AG08396 (cell line): ENCODE measurements at regions not wholly inside any gene's neighbourhood (a gene's known extent, or its start where the extent isn't known, plus 50 kb on each side); places are given as distances from the start of the nearest gene placed in this dataset.

ENCODE experiments used
- DNase-seq: peaks from one replicate; pipeline ENCODE4 v3.0.0; 2012; ENCODE audit warnings: low spot score, mixed read lengths

DNA sequence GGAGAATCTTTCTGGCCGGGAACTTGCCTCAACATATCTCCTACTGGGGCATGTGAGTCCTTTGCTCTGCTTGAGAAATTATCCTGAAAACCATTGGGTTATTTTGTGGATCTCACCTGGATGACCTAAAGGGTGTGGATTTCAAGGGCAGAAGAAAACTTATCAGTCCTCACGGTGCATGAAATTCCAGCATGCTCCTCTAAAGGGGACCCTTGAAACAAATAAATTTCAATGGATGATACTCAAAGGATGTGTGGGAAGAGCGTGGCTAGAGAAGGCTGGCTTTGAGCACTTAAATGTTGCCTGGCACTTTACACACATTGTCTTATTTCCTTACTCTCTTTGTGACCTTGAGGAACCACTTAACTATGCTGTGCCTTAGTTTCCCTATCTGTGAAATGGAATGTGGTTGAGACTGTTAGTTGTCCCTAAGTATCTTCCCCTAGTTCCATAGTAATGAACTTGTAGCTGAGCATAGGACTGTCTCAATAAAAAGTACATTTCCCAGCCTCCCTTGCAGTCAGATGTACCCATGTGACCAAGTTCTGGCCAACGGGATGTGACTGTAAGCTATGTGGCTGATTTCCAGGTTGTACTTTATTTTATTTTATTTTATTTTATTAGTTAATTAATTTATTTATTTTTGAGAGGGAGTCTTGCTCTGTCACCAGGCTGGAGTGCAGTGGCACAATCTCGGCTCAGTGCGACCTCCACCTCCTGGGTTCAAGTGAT lies 81.9 kb upstream of the PTPN1 start:
- no peak for DNase-seq

DNA sequence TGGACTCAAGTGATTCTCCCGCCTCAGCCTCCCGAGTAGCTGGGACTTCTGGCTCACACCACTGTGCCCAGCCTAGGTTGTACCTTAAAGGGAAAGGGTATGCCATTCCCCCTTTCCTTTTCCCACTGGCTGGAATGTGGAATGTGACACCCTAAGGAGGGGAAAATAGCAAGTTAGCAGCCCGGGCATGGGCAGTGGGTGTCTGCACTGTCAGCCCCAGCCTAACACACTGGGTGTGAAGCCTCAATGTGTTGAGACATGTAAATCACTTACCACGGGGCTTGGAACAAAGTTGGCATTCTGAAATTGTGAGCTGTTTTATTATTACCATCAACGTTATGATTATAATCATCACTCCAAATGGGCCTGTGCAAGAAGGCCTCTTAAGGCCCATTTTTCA lies 80.8 kb upstream of the PTPN1 start:
- DNase-seq, result no peak

DNA sequence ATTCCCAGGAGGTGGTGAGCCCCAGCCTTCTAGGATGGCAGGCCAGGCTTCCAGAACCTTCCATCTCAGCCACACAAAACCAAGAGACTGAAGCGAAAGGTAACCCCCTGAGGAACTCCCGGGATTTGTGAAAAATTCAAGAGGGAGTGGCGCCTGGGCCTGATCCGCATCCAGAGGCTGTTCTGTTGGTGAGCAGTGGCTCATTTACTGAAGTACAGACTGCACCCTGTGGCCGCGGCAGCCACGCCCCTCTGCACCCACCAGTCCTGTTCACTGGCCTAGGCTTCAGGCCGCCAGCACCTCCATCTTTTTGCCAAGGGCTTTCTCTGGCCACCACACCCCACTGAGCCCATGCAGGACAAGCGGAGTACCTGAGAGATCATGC lies 79.1 kb upstream of the PTPN1 start:
- DNase-seq, result no peak

DNA sequence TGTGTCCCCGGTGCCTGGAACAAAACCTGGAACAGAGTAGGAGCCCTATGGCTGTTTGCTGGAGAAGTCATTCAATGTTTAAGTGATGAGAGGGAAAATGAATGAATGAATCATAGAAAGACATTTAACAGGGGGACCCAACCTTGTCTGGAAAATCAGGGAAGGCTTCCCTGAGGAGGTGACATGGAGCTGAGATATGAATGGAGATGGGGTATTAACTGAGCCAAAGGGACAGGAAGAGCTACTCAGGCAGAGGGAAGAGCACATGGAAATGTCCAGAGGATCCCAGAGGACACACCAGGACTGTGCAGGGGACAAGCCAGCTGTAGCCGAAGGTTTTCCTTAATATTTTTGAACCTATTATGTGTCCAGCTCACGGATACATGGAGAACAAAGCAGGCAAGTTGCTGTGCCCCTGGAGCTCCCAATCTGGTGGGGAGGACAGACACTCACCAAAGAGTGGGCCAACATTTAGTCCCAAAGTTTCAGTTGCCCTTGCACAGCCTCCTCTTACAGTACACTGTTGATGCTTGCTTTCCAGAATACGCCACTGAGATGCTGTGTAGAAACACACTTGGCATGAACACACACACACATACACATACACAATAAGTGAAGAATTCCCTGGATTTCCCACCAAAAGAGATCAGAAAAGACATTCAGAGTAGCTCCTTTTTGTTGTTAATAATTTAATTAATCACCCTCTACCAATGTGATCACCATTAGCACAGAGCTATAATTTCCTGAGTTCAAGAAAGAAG lies 77.0 kb upstream of the PTPN1 start:
- no peak for DNase-seq

DNA sequence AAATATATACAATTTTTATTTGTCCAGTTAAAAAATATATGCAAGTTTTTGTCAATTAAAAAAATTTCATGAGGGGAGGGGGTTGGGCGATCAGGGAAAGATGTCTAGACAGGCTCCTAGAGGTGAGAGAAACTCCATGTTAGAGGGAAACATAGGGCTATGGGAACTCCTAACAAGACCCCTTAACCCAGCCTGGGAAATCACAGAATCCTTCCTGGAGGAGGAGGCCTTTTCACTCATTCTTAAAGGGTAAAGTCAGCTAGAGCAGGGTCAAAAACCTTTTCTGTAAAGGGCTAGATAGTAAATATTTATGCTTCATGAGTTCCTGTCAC lies 75.9 kb upstream of the PTPN1 start:
- no peak for DNase-seq

DNA sequence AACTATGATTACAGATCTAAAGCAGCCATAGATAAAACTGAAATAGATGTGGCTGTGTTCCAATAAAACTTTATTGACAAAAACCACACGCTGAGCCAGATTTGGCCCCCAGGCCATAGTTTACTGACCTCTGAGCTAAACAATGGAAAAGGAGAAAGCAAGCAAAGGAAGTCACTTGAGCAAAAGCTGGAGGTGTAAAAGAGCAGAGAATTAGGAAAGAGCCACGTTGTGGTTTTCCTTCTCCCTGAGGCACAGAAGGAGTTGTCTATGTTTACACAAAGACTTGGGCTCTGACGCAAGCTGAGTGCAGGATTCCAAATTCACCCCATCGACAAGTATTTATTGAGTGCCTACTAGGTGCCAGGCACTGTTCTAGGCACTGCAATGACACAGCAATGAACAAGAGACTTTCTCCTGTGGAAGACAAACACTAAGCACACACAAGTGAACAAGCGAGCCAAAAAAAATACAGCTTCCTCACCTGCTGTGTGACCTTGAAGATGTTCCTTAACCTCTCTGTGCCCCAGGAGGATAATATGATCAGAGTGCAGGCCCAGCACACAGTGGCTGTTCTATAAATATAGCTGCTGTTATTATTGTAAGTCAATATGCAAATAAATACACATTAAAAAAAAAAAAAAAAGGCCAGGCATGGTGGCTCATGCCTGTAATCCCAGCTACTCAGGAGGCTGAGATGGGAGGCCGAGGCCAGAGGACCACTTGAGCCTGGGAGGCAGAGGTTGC lies 75.4 kb upstream of the PTPN1 start:
- peak; percentile 16 for DNase-seq

DNA sequence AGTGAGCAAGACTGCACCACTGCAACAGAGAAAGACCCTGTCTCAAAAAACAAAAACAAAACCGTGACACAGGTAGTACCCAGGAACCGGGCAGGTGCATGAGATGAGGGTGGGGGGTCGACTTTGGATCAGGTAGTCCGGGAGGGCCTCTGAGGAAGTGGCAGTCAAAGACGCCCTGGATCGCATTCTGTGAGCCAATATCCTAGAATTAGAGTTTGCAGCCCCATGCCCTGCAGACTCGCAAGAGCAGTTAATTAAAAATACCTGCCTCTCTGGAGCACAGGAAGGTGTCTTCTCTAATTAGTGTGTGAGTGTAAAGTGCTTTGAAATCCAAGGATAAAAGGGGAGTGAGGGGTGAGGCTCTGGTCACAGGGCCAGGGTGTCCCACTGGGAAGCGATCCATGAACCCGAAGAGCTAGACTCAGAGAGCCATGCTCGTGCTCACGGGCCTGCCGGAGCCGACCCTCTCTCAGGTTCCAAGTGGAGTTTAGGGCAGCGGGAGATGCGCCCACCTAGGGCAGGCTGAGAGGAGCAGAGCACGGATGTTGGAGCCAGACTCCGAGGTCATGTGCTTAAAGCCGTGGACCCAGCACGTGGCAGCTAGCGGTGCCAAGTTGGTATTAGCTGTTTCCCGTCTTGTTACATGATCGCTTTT lies 74.7 kb upstream of the PTPN1 start:
- no peak for DNase-seq

DNA sequence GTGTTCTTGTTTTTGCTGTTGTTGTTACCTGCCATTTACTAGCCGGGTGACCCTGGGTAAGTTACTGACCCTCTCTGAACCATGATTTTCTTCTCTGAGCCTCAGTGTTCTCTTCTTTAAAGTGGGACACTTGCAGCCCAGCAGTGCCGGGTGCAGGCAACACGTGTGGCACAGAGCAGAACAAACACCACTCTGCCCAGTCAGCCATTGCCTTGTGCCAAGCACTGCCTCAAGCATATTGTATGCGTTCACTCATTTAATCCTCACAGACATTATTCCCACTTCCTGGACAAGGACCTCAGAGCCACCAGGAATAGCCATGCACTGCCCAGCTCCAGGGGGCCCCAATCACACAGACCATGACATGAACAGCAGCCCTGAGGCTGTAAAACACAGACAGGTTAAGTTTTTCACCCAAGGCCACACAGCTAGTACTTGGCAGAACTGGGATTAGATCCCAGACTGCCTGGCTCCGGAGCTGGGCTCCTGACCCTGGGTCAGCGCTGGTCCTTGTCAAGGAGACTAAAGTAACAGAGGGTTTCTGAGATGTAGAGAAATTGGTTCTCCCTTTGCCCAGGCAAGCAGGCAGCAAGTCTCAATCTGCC lies 74.0 kb upstream of the PTPN1 start:
- DNase-seq, result no peak

DNA sequence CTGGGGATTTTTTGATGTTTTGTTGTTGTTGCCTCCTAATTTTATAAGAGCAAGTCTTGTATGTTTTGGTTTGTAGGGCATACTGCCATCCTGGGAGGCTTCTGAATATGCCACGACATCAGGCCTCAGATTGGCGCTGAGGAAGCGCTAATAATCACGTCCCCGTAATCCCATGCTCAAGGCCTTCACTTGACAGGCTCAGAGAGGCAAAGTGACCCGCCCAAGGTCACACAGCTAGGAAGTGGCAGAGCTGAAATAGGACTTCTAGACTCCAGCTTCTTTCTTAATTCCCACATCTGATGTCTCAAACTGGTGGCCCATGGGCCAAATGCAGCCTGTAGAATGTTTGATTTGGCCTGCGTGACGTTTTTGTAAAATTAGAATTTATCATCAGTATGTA lies 73.5 kb upstream of the PTPN1 start:
- DNase-seq, result no peak

DNA sequence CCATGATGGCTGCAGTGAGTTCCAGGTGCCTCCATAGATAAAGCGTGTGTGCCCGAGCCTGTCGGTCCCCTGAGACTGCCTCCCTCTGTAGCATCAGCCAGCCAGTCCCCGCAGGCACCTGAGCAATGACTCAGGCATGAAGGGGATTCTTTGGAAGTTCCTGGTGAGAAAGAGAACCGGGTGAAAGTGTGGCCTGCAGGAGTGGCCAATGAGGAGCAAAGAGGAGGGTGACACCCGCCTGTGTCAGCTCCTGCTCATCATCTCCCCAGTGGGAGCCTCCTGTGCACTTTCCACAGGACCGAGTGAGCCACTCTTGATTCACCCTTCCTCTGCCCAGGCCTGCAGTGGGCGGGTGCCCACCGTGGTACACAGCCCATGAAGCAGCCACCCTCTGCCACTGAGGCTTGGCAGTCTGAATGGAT lies 71.2 kb upstream of the PTPN1 start:
- peak; percentile 15 for DNase-seq

DNA sequence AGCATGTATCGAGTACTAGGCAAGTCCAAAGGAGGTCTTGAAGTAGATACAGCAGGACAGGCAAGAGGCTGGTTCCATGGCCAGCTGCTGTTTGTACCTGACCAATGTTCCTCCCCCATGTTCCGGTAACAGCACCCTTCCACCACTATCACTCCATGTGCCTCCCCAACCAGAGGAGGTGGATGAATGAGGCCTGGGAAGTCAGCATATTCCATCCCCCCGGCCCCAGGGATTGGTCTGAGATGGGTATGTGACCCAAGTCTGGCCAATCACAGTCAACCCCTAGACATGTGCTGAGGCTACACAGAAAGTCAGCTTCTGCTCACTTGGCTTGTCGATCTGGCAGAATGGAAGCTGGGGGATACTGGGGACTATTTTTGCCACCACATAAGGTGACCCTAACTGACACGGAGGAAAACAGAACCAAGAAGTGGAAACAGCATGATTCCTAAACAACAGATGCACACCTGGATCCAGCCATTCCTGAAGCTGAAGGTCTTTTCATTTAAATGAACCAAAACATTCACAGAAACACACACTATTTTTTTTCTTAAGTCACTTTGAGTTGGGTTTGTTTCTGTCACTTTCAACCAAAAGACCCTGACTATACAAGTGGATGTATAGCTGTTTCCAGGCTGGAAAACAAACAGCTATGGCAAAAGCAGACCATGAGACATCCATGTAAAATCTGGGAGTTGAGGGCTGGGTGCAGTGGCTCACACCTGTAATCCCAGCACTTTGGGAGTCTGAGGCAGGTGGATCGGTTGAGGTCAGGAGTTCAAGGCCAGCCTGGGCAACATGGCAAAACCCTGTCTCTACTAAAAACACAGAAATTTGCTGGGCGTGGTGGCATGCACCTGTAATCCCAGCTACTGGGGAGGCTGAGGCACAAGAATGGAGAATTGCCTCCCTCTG lies 70.4 kb upstream of the PTPN1 start:
- DNase-seq, result no peak

DNA sequence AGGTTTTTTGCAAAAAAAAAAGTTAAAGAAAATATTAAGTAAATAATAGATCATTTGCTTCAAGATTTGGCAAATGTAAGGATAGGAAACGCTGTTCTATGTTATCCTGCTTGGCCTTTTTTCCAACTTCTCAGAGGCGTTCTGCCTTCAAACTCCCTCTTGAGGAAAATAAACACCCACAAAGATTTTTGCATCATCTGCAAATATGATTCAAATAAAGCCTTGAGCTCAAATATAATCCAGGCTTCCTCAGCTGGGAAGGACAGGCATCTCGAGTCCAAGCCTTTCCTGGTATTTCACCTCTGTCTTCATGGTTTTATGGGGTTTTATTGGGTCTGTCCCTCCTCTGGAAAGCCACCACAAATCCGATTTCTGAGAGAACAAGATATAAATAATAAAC lies 67.7 kb upstream of the PTPN1 start:
- no peak for DNase-seq

DNA sequence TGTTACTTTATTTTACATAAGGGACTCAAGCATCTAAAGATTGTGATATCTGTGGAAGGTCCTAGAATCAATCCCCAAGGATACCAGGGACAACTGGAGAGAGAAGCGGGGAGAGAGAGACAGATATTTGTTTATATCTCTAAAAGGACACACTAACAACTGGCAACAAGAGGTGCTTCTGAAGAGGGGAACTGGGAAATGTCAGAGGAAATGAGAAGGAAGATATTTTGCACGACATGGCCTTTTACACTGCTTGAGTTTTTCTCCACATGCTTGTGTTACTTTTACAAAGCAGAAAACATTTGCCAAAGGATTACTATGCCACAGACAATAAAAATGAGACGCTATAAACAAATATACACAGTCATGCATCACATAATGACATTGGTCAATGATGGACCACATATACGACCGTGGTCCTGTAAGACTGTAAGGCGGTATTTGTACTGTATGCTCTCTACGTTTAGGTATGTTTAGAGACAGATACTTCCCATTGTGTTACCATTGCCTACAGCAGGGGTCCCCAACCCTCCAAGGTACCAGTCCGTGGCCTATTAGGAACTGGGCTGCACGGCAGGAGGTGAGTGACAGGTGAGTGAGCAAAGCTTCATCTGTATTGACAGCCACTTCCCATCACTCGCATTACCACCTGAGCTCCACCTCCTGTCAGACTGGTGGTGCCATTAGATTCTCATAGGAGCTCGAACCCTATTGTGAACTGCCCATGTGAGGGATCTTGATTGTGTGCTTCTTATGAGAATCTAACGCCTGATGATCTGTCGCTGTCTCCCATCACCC lies 64.6 kb upstream of the PTPN1 start:
- no peak for DNase-seq

DNA sequence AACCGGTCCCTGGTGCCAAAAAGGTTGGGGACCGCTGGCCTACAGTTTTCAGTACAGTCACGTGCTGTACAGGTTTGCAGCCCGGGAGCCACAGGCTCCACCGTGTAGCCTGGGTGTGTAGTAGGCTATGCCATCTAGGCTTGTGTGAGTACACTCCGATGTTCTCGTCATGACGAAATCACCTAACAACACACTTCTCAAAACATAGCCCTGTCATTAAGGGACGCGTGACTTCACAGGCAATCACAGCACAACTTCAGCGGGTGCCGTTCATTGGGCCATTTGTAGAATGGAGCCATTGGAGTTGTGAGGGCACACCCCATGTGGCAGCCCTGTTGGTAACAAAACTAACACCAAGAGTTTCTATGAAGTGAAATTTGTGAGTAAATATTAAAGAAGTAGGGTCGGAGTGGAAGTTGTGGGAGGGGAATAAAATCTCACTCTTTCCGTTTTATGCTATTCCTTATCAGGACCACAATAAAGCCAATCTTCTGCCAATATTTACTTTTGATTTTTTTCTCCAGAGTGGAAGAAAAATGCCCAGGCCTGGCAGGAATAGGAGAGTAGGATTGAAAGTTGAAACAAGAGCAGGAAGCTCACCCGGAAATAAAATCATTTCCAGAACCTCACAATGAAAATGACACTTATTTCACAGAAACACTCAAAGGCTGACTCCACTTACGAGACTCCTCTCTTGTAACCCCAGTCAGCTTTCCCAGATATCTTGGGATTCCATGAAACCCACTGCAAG lies 63.7 kb upstream of the PTPN1 start:
- no peak for DNase-seq

DNA sequence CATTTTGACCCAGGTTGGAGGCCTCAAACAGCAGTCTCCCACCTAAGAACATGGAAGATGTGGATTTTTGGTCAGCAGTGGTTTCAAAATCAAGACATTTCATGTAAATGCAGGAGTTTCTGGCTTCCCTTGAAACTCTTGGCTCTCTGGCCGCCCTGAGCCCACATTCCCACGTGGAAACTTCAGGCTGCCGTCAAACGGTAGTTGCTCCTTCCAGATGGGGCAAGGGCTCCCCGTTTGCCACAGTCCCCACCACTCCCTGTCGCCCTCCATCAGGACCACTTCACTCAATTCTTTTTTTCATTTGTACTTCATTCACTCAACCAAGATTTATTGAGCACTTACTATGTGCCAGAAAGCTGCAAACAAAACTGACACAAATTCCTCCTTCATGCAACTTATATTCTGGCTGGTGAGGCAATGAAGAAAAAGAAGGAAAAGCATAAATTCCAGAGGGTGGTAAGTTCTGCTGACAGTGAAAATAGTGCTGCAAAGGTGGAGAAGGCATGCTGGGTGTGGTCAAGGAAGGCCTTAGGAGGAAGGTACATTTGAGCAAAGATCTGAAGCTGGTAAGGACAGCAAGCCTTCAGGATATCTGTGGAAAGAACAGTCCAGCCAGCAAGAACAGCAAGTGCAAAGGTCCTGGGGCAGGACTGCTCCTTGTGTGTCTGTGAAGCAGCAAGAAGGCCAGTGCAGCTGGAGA lies 62.9 kb upstream of the PTPN1 start:
- no peak for DNase-seq

DNA sequence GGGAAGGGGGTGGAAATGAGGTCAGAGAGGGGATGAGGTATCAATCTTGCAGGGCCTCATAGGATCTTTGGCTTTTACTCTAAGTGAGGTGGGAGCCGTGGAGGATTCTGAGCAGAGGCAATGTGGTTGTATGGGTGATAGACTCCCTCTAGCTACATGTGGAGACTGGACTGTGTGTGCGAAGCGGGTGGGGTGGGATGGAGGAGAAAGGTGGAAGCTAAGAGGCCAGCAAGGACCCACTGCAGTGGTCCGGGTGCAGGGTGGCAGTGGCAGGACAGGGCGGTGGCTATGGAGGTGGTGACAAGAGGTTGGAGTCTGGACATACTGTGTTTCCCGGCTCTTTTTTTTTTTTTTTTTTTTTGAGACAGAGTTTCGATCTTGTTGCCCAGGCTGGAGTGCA lies 62.4 kb upstream of the PTPN1 start:
- no peak for DNase-seq

DNA sequence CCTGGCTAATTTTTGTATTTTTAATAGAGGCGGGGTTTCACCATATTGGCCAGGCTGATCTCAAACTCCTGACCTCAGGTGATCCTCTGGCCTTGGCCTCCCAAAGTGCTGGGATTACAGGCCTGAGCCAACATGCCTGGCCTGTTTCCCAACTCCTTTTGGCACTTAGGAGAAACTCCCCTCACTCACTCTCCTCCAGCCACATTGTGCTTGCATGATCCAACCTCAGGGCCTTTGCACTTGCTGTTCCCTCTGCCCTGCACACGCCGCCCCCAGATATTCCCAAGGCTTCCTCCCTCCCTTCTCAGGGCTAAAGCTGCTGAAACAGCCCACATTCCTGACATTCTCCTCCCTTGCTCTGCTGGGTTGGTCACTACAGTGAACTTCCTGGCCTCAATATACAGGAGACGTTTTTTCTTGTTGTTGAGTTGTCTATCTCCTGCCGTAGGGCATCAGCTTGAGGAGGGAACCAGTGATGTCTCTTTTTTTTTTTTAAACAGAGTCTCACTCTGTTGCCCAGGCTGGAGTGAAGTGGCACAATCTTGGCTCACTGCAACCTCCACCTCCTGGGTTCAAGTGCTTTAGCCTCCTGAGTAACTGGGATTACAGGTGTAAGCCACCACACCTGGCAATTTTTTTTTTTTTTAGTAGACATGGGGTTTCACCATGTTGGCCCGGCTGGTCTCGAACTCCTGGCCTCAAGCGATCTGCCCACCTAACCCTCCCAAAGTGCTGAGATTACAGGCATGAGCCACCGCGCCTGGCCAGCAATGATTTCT lies 61.4 kb upstream of the PTPN1 start:
- peak; percentile 29 for DNase-seq
